CD4-positive, alpha-beta T cell treated with Interferon gamma for 1 hour (primary cell): ENCODE measurements at regions not wholly inside any gene's neighbourhood (a gene's known extent, or its start where the extent isn't known, plus 50 kb on each side); places are given as distances from the start of the nearest gene placed in this dataset.
A peak's percentile ranks its signal among the peaks of the same experiment; 100 is the strongest.
"Not testable (repeated sequence)": the region's sequence is repeated elsewhere in the genome, so short reads cannot be mapped to it uniquely, and the experiment has no call there.

Experiments used
- DNase-seq: peaks from one replicate; pipeline ENCODE4 v3.0.0-alpha.2; 2020

GRCh38 chr9:41839786-41840185, 289.4 kb downstream of the CNTNAP3B start:
- not testable (repeated sequence) for DNase-seq

DNA sequence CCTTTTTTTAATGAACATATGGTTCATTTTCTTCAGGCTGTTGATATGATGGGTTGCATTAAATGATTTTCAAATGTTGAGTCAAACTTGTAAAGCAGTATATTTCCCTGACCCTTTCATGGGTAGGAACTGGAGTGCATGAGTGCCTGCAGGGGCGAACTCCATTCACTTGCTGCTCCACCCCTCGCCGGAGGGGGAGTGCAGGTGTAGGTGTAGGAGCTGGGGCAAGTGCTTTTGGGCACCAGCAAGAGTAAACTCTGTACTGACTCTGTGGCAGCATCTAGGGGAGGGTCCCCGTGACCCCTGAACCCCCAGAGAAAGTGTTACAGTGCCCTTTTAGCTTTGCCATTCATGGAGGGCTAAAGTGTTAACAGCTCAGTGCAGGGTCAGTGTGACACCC, 290.3 kb downstream of the CNTNAP3B start:
- not testable (repeated sequence) for DNase-seq

- not testable (repeated sequence) for DNase-seq
Measured at GRCh38 chr9:41838562-41838851, 290.7 kb downstream of the CNTNAP3B start.

- DNase-seq = not testable (repeated sequence)
Measured at GRCh38 chr9:41837684-41838561, 291.3 kb downstream of the CNTNAP3B start.

GRCh38 chr9:41833108-41833507, 296.1 kb downstream of the CNTNAP3B start:
- not testable (repeated sequence) for DNase-seq

GRCh38 chr9:41824723-41825122, 304.5 kb downstream of the CNTNAP3B start:
- DNase-seq = not testable (repeated sequence)

- DNase-seq = not testable (repeated sequence)
Measured at GRCh38 chr9:41802706-41803105, 326.5 kb downstream of the CNTNAP3B start.

DNA sequence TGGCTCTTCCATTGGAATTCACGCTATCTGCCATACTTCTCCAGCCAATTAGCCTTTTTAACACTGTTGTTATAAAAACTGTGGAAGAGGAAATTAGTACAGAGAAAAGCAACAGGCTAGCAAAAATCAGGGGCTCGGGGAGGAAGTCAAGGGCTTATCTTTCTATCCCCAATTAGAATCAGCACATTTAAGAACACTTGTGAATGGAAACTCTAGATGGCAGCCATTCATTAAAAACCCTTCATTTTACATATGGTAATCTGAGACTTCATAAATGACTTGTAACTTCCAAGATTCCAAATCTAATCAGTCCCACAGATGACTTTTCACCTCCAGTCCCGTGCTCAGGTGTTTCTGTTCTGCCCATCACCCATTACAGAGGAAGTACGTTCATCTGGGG, 330.5 kb downstream of the CNTNAP3B start:
- DNase-seq = not testable (repeated sequence)

- not testable (repeated sequence) for DNase-seq
Measured at GRCh38 chr9:41790719-41791363, 338.4 kb downstream of the CNTNAP3B start.

GRCh38 chr9:41790007-41790406, 339.2 kb downstream of the CNTNAP3B start:
- DNase-seq = not testable (repeated sequence)

- not testable (repeated sequence) for DNase-seq
Measured at GRCh38 chr9:41789387-41789786, 339.8 kb downstream of the CNTNAP3B start.

GRCh38 chr9:41787951-41788350, 341.3 kb downstream of the CNTNAP3B start:
- DNase-seq = not testable (repeated sequence)

DNA sequence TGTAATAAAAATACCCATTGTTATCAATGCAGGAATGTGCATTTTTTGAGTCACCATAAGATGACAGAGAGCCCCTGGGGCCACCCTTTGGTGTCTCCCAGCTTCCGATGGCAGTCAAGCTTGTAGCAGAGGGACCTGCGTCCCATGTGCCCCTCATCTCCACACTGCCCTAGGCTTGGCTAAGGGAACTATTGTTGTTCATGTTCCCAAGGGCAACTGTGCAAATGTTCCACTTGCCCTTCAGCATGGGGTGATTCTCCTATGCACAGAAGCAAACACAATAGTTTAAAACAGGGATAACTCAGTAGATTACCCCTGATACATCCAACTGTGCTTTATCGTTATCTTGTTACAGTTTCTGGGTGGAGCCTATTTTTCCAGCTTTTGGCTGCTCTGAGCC, 342.0 kb downstream of the CNTNAP3B start:
- DNase-seq = not testable (repeated sequence)

- not testable (repeated sequence) for DNase-seq
Measured at GRCh38 chr9:41784006-41784405, 345.2 kb downstream of the CNTNAP3B start.

GRCh38 chr9:41783070-41783810, 346.0 kb downstream of the CNTNAP3B start:
- not testable (repeated sequence) for DNase-seq

GRCh38 chr9:41781899-41782298, 347.3 kb downstream of the CNTNAP3B start:
- not testable (repeated sequence) for DNase-seq

DNA sequence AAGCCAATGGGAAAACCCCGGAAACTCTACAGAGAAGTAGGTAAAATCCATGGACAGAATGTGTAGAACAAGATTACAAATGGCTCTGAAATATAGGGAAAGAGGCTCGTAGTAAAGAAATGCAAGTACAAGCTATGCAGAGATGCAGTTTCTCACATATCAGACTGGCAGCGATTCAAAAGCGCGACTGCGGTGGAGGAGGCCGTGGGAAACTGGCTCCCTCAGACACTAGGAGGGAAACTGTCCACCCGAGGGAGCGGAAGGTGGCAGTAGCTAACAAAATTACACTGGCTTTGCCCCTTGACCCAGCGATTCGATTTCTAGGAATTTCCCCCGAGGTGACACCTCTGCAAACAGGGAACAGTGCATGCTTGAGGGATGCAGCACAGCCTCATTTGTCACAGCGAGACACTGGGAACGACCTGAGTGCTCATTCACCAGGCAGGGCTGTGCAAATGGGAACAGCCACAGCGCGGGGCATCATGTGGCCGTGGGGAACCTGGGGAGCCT, 349.3 kb downstream of the CNTNAP3B start:
- DNase-seq = not testable (repeated sequence)

DNA sequence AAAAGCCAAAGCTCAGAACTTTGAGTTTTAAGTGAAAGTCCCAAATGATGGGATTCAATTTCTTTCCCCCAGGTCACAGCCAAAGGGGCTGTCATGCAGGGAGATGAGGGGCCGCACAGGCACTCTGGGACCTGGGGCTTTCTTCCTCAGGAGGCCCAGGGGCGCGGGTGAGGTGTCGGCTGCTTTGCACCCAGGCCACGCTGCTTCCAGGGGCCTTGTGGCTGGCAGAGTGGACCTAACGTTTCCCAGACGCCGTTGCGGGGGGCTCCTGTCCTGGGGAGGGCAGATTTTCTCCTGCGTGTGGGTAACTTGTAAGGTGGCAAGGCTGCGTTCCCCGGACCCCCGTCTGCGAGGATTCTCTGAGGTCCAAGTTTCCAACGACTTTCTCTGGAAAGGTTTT, 350.0 kb downstream of the CNTNAP3B start:
- DNase-seq = not testable (repeated sequence)

- DNase-seq = not testable (repeated sequence)
Measured at GRCh38 chr9:41778535-41779071, 350.6 kb downstream of the CNTNAP3B start.

DNA sequence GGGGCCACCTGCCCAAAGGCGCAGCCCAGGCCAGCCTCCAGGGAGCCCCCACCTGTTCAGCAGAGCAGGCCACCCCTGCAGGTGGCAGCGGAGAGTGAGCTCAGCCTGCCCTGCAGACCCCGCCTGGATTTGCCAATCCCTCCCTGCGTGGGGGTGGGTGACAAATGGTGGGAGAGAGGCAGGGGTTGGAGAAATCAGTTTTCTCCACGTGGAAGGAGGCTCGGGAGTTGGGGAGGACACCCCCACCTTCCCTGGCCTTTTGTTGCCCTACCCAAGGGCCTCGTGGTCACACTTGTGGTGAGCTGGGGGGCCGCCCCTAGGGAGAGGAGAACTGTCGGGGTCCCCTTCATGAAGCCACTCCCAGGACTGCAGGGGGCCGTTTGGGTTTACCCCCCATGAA, 351.7 kb downstream of the CNTNAP3B start:
- not testable (repeated sequence) for DNase-seq

GRCh38 chr9:41772541-41772940, 356.7 kb downstream of the CNTNAP3B start:
- peak; percentile 13 for DNase-seq

- not testable (repeated sequence) for DNase-seq
Measured at GRCh38 chr9:41771693-41772092, 357.5 kb downstream of the CNTNAP3B start.

DNA sequence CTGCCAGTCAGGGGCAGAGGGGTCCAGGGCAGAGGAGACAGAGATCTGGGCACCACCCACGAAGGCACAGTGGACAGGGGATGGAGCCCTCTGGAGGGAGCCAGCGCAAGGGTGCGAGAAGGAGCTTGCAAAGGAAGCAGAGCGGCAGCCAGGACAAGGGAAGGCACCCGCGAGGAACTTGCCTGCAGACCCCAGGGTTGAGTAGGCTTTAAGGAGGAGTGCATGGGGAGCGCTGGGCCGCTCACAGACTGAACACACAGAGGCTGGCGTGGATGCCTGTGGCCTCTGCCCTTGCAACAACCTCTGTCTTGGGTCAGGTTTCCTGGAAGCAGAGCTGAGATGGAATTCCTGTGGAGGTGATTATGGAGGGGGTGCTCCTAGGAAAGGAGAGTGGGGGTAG, 374.4 kb downstream of the CNTNAP3B start:
- DNase-seq = not testable (repeated sequence)
